DND-41 (cell line): ENCODE measurements at regions not wholly inside any gene's neighbourhood (a gene's known extent, or its start where the extent isn't known, plus 50 kb on each side); places are given as distances from the start of the nearest gene placed in this dataset.

Experiments used
- ATAC-seq: fragments of 200-7000 bp; cut with Tn5 transposase; 3 replicates; pipeline ENCODE4 v1.9.1; 2021; ENCODE audit warnings: low read depth; ENCODE audit not compliant: insufficient read depth
- DNase-seq: peaks from one replicate; pipeline ENCODE4 v3.0.0-alpha.2; 2020
- H2AFZ ChIP-seq: 2 replicates; pipeline ENCODE4 v1.6.0; 2012; ENCODE audit warnings: low read depth, low read length
- H3K27ac ChIP-seq: 2 replicates; pipeline ENCODE4 v1.5.1; 2012; ENCODE audit warnings: low read length, inconsistent platforms
- H3K27me3 ChIP-seq: fragments of 200-600 bp; sonication (generic); 2 replicates; pipeline ENCODE4 v1.6.0; 2012; ENCODE audit warnings: low read length, mild to moderate bottlenecking, inconsistent platforms; ENCODE audit not compliant: insufficient read depth, poor library complexity
- H3K36me3 ChIP-seq: 2 replicates; pipeline ENCODE4 v1.5.1; 2012; ENCODE audit warnings: low read length, inconsistent platforms; ENCODE audit not compliant: insufficient read depth
- H3K4me1 ChIP-seq: 2 replicates; pipeline ENCODE4 v1.5.1; 2012; ENCODE audit warnings: mild to moderate bottlenecking, low read length; ENCODE audit not compliant: insufficient read depth
- H3K4me2 ChIP-seq: 2 replicates; pipeline ENCODE4 v1.6.0; 2012; ENCODE audit warnings: mild to moderate bottlenecking, moderate library complexity, low read length, inconsistent platforms; ENCODE audit not compliant: insufficient read depth
- H3K4me3 ChIP-seq, 2 experiments: fragments of 200-600 bp in 1 of 2; shearing (Covaris generic) in 1 of 2; 2 replicates each; pipeline ENCODE4 v1.5.1; 2012 to 2016; ENCODE audit warnings: inconsistent platforms in 2 of 2, low read length in 2 of 2, mild to moderate bottlenecking in 2 of 2, low read depth in 1 of 2, moderate library complexity in 1 of 2
- H3K79me2 ChIP-seq: 2 replicates; pipeline ENCODE4 v1.6.0; 2012; ENCODE audit warnings: low read length, inconsistent platforms; ENCODE audit not compliant: insufficient read depth
- H3K9ac ChIP-seq: 2 replicates; pipeline ENCODE4 v1.6.0; 2012; ENCODE audit warnings: low read depth, mild to moderate bottlenecking, inconsistent platforms, low read length, moderate library complexity
- H3K9me3 ChIP-seq: 2 replicates; pipeline ENCODE4 v1.5.1; 2012; ENCODE audit warnings: low read length, moderate library complexity, mild to moderate bottlenecking, inconsistent platforms; ENCODE audit not compliant: insufficient read depth, severe bottlenecking
- H4K20me1 ChIP-seq: 2 replicates; pipeline ENCODE4 v1.6.0; 2012; ENCODE audit warnings: low read length; ENCODE audit not compliant: insufficient read depth
- CTCF ChIP-seq: IDR thresholded peaks from 2 replicates; pipeline ENCODE4 v1.5.1; 2012; ENCODE audit warnings: borderline replicate concordance, low read length, moderate library complexity, mild to moderate bottlenecking; ENCODE audit not compliant: poor library complexity, severe bottlenecking; ENCODE audit errors: extremely low read depth
- EZH2 ChIP-seq: IDR thresholded peaks from 3 replicates; pipeline ENCODE4 v1.6.1; 2012; ENCODE audit warnings: borderline replicate concordance, low read depth, mild to moderate bottlenecking, moderate library complexity, low read length, inconsistent platforms; ENCODE audit not compliant: severe bottlenecking

- H4K20me1 ChIP-seq, result no peaks in the 10 kb centered on the region
- H3K4me1 ChIP-seq, result no peaks in the 10 kb centered on the region
- DNase-seq (no peak), ATAC-seq (no peak)
- no peaks in the 10 kb centered on the region for H3K9me3 ChIP-seq
- no peak overlapping the region for H3K27ac ChIP-seq
- H3K27me3 ChIP-seq, result peaks cover 8% of the 10 kb centered on the region
- TF ChIP-seq CTCF (no peak), EZH2 (no peak)
- no peak overlapping the region for H3K4me2 ChIP-seq
- no peaks in the 10 kb centered on the region for H3K79me2 ChIP-seq
- no peaks in the 10 kb centered on the region for H3K36me3 ChIP-seq
- H3K9ac ChIP-seq, result no peak overlapping the region
- H2AFZ ChIP-seq, result no peak overlapping the region
- no peak overlapping the region for H3K4me3 ChIP-seq
Observed at GRCh38 chr12:105960319-105961083, 178.3 kb downstream of the NUAK1 start.

GRCh38 chr12:105961821-105962671 lies 176.7 kb downstream of the NUAK1 start:
- Histone ChIP-seq H3K4me1 (no peaks in the 10 kb centered on the region), H2AFZ (no peak overlapping the region), H3K9ac (no peak overlapping the region), H3K4me3 (no peak overlapping the region), H4K20me1 (no peaks in the 10 kb centered on the region), H3K9me3 (no peaks in the 10 kb centered on the region), H3K36me3 (no peaks in the 10 kb centered on the region), H3K79me2 (no peaks in the 10 kb centered on the region), H3K4me2 (no peak overlapping the region), H3K27ac (no peak overlapping the region), H3K27me3 (peaks cover 8% of the 10 kb centered on the region)
- no peak for ATAC-seq
- no peak for DNase-seq
- TF ChIP-seq EZH2 (no peak), CTCF (no peak)

- no peaks in the 10 kb centered on the region for H3K36me3 ChIP-seq
- H3K4me3 ChIP-seq, result no peak overlapping the region
- H3K27ac ChIP-seq, result no peak overlapping the region
- H3K4me1 ChIP-seq, result no peaks in the 10 kb centered on the region
- no peak overlapping the region for H2AFZ ChIP-seq
- H4K20me1 ChIP-seq, result no peaks in the 10 kb centered on the region
- no peaks in the 10 kb centered on the region for H3K79me2 ChIP-seq
- no peak overlapping the region for H3K4me2 ChIP-seq
- no peak for ATAC-seq
- H3K9me3 ChIP-seq, result no peaks in the 10 kb centered on the region
- peaks cover 3% of the 10 kb centered on the region for H3K27me3 ChIP-seq
- H3K9ac ChIP-seq, result no peak overlapping the region
- no peak for TF ChIP-seq EZH2
- no peak for TF ChIP-seq CTCF
- DNase-seq, result no peak
Observed at GRCh38 chr12:105967038-105967776, 171.5 kb downstream of the NUAK1 start.
